Epithelial cell of esophagus (primary cell): ENCODE measurements at regions not wholly inside any gene's neighbourhood (a gene's known extent, or its start where the extent isn't known, plus 50 kb on each side); places are given as distances from the start of the nearest gene placed in this dataset.
A peak's percentile ranks its signal among the peaks of the same experiment; 100 is the strongest.

Experiments
- DNase-seq: peaks from one replicate; pipeline ENCODE4 v3.0.0; 2010; ENCODE audit warnings: low read depth
- H3K4me3 ChIP-seq: 2 replicates; pipeline ENCODE4 v1.5.1; 2011; ENCODE audit warnings: mild to moderate bottlenecking, low read length, control low read depth
- TF ChIP-seq, protein P1 (sequence below): IDR thresholded peaks from 2 replicates; pipeline ENCODE4 v1.5.1; 2011; ENCODE audit warnings: low read depth, mild to moderate bottlenecking, low read length, control low read depth, inconsistent platforms; ENCODE audit not compliant: insufficient read depth; ENCODE audit errors: missing control alignments

DNA sequence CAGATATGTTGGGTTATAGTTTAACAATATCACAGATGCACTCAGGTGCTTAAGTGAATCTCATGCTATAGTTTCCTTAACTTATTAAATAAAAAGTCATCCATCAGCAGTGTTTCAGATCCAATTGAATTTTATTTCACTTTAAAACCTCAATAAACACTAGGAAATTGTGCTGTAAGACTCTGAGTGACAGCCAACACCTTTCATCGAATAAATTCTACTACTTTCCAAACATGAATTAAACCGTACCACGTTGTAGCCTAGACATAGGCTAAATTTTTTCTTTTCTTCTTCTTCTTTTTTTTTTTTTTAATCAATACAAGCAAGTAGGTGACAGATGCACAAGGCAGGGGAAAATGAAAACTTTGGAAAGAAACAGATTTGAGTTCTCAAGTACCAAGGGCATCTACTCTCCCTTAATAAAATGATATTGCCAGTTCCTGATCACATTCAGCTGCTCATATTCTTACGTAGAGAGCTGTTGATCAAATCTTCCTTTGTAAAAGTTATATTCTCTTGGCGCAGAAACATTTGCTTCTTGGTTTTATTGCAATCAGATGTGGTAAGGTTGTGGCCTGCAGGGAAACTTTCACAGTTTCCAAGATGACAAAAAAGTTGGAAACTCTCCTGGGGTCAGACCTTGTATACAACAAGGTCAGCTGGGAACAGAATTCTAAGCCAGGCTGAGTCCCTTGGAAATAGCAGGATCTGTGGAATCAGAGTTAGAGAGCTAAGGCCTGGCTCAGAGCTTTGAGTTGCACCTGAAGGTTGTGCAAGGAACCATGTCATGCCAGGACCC, 147.7 kb downstream of the CD47 start:
- no peak overlapping the region for H3K4me3 ChIP-seq
- DNase-seq, result no peak
- TF ChIP-seq, protein P1, sequence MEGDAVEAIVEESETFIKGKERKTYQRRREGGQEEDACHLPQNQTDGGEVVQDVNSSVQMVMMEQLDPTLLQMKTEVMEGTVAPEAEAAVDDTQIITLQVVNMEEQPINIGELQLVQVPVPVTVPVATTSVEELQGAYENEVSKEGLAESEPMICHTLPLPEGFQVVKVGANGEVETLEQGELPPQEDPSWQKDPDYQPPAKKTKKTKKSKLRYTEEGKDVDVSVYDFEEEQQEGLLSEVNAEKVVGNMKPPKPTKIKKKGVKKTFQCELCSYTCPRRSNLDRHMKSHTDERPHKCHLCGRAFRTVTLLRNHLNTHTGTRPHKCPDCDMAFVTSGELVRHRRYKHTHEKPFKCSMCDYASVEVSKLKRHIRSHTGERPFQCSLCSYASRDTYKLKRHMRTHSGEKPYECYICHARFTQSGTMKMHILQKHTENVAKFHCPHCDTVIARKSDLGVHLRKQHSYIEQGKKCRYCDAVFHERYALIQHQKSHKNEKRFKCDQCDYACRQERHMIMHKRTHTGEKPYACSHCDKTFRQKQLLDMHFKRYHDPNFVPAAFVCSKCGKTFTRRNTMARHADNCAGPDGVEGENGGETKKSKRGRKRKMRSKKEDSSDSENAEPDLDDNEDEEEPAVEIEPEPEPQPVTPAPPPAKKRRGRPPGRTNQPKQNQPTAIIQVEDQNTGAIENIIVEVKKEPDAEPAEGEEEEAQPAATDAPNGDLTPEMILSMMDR, result no peak

DNA sequence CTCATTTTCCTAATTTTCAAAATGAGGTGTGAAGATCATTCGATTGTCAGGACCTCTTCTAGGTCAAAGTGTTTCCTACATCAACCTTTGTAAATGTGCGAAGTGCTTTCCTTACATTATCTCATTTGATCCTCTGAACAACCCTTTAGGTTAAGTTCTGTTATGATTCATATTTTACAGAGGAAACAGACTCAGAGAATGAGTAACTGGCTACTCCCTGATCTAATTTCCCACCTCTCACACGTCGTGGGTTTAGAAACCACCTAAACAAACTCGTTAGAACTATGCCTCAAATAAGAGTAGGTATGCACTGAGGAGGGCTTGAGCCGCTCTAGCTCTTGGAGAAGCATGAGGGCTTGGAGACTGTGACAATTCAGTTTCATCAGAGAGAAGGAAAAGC, 148.6 kb downstream of the CD47 start:
- DNase-seq, result peak; percentile 87
- H3K4me3 ChIP-seq, result no peak overlapping the region
- TF ChIP-seq, protein P1, result no peak

DNA sequence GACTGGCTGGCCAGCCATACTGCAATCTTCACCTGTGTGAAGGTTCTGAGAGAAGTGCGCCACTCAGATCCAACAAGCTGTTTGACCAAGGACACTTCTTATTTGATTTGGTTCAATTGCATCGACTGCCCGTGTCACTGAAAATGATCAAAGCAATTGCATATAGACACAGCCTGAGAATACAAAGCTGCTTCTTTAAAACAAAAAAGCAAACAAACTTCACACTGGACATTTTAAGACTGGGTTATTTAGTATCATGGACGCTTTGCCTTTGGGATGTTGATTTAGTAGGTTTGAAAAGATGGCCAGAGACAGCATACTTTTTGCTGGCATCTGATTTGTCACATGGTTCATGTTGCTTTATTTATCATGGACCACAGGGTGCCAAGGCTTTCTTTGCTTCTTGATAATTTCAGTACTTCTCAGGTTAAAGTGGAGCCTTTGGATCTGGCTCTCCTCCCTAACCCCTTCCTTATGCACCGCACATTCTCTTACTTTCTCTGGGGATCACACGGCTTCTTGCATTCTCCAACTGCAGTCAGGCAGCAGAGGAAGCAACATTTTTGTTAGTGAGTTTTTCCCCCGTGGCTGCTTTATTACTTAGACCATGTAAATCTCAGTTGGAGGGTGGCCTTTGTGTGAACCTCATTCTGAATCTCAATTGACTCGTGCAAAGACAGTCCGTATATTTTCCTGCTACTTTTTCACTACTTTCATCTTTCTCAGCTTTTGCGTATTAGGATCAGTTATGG, 151.0 kb downstream of the CD47 start:
- no peak for DNase-seq
- no peak overlapping the region for H3K4me3 ChIP-seq
- TF ChIP-seq, protein P1, result no peak

DNA sequence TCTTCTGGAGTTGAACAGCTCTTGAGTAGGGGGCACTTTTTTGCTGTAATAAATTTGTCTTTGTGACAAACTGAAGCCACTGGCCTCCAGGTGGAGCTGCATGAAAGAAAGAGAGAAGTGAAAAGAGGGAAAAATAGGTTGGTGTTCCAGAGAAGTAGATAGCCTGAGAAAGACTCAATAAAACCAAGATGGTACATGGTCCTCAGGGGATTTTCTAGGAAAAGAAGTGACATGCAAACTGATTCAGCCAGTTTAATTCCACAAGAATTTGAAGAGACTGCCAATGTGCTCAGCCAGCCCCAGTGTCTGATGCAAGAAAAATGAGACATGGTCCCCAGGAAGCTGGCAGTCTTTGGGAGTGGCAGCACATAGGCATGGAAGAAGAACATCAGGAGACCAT, 152.7 kb downstream of the CD47 start:
- TF ChIP-seq, protein P1, result peak; percentile 69
- peak; percentile 72 for DNase-seq
- no peak overlapping the region for H3K4me3 ChIP-seq

DNA sequence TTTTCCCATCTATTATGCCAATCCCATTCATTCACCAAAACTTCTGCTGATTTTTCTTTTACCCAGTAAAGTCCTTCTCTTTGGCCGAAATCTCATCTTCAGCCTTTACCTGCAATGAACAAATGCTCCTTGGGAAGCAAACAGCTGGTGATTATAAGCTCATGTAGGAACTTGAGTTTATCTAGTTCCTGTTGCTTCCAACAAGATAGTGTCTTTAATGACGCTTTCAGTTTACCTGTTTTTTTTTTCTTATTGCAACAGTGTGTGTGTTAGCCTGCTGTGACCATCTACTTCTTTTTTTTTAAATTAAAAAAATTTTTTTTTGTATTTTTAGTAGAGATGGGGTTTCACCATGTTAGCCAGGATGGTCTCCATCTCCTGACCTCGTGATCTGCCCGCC, 156.0 kb downstream of the CD47 start:
- TF ChIP-seq, protein P1, result no peak
- no peak for DNase-seq
- no peak overlapping the region for H3K4me3 ChIP-seq

DNA sequence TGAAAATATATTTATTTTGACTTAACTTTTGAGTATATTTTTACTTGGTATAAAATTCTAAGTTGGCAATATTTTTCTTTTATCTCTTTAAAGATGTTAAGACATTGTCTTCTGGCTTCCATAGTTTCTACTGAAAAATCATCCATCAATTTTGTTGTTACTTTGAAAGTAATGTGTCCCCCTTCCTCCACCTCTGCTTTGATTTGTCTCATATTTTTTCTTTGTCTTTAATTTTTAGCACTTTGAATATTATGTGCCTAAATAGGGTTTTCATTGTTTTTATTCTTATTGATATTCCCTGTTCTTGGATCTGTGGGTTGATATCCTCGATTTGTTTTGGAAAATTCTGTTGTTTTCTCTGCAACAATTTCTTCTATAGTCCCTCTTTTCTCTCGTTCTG, 157.4 kb downstream of the CD47 start:
- H3K4me3 ChIP-seq, result no peak overlapping the region
- no peak for DNase-seq
- TF ChIP-seq, protein P1, result no peak
